Spleen (tissue), 11 donors: ENCODE measurements at regions not wholly inside any gene's neighbourhood (a gene's known extent, or its start where the extent isn't known, plus 50 kb on each side); places are given as distances from the start of the nearest gene placed in this dataset.

Experiments
- DNase-seq: peaks from one replicate; pipeline ENCODE4 v3.0.0-alpha.2; 2020
- H3K27ac ChIP-seq, 8 donors: fragments of 200-600 bp; sonication (generic) in 7 of 8; 1 replicate in 4 of 8; 2 replicates in 4 of 8; pipeline versions ENCODE4 v1.5.0 to v1.8.0; 2016 to 2021; ENCODE audit warnings: inconsistent platforms in 4 of 8, mild to moderate bottlenecking in 4 of 8, moderate library complexity in 1 of 8
- H3K27me3 ChIP-seq, 7 donors: fragments of 200-600 bp; sonication (generic) in 6 of 7; replicated peaks in 1 of 7; 1 replicate in 4 of 7; 2 replicates in 3 of 7; pipeline versions ENCODE4 v1.5.0 to v1.8.0; 2016 to 2021; ENCODE audit warnings: inconsistent platforms in 3 of 7, mild to moderate bottlenecking in 1 of 7
- H3K36me3 ChIP-seq, 6 donors: fragments of 200-600 bp; sonication (generic) in 5 of 6; 1 replicate in 4 of 6; 2 replicates in 2 of 6; pipeline versions ENCODE4 v1.5.0 to v1.8.0; 2016 to 2021; ENCODE audit warnings: inconsistent platforms in 2 of 6
- H3K4me1 ChIP-seq, 6 donors: fragments of 200-600 bp; sonication (generic) in 5 of 6; 1 replicate in 3 of 6; 2 replicates in 3 of 6; pipeline versions ENCODE4 v1.5.0 to v1.8.0; 2016 to 2021; ENCODE audit warnings: inconsistent platforms in 3 of 6
- H3K4me3 ChIP-seq, 8 donors: fragments of 200-600 bp; sonication (generic) in 7 of 8; 1 replicate in 4 of 8; 2 replicates in 4 of 8; pipeline versions ENCODE4 v1.5.0 to v1.8.0; 2016 to 2021; ENCODE audit warnings: inconsistent platforms in 4 of 8, mild to moderate bottlenecking in 4 of 8, moderate library complexity in 2 of 8
- H3K9me3 ChIP-seq, 8 donors: fragments of 200-600 bp; sonication (generic) in 7 of 8; 1 replicate in 4 of 8; 2 replicates in 4 of 8; pipeline versions ENCODE4 v1.5.0 to v1.8.0; 2016 to 2021; ENCODE audit warnings: inconsistent platforms in 4 of 8
- POLR2A ChIP-seq, 3 donors: fragments of 450-650 bp; IDR thresholded peaks; one replicate each; pipeline ENCODE4 v1.5.1; 2017; ENCODE audit warnings: antibody characterized with exemption in 3 of 3, mild to moderate bottlenecking in 1 of 3
- POLR2AphosphoS5 ChIP-seq, 3 donors: sonication (generic); formaldehyde crosslinking; IDR thresholded peaks; one replicate each; pipeline ENCODE4 v1.5.1; 2017; ENCODE audit warnings: antibody characterized with exemption in 3 of 3
- WGBS, 5 donors: extraction: QIAGEN DNeasy Blood & Tissue Kit in 3 of 5; methylation state at CpG; one replicate each; pipeline versions ENCODE4 v1.1.5 to v1.1.7; 2013 to 2018; 5-methylcytosine and 5-hydroxymethylcytosine counted together
- intact Hi-C: fragments of 100-400 bp; cut with DNase I; formaldehyde crosslinking; loops from one replicate; pipeline ENCODE4 v1.15.0; 2023; ENCODE audit warnings: low total_unique reads
- small RNA-seq, 4 donors: library from RNA; depleted of rRNA; stranded (forward); fragments of <200 nt; gene quantifications; one replicate each; pipeline ENCODE3, GENCODE V24; 2016
- TF ChIP-seq, protein P1 (sequence below), 11 experiments: fragments of 200-600 bp in 7 of 11; fragments of 450-650 bp in 4 of 11; sonication (generic) in 4 of 11; IDR thresholded peaks in 8 of 11; conservative IDR thresholded peaks in 3 of 11; 1 replicate in 7 of 11; 2 replicates in 4 of 11; pipeline versions ENCODE4 v1.4.0 to v1.8.0; 2016 to 2021; ENCODE audit warnings: antibody characterized with exemption in 11 of 11, inconsistent platforms in 4 of 11, mild to moderate bottlenecking in 1 of 11
- donor health status: healthy with polysubstance abuse.
- donor health status: DM: no; HTN: no; CAD: no; lungs with moderate emphysema.
- donor health status: DM: no; HTN: no; CAD: no.
- donor health status: Bipolar disorder and iron deficiency.
- donor health status: healthy.
- donor health status: DM: no; HTN: no; CAD: no.
- donor health status: DM: yes; HTN: yes; CAD: no.

DNA sequence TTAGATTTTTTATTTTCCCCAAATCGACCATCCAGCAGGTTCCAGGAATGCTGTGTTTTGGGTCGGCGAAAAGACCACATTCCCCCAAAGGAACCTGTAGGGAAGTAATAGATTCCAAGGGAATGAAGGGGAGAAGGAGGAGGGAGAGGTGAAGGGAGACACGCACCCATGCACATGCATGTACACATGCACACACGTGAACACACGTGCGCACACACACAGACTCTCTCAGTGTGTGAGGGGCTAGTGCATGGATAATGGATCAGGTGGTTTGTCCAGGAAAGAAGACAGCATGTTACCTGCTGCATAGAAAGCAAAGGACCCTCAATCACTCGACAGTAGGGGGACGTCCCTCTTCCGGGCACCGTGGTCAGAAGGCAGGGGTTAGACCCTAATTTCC is 52.4 kb upstream of the PDE10A start:
- Histone ChIP-seq H3K9me3 (no peaks in the 10 kb centered on the region), H3K27me3 (peaks cover 0 to 11% (median 0%) of the 10 kb centered on the region in 7 donors), H3K36me3 (no peaks in the 10 kb centered on the region), H3K27ac (no peak overlapping the region), H3K4me3 (no peak overlapping the region), H3K4me1 (no peaks in the 10 kb centered on the region)
- no peak for TF ChIP-seq POLR2AphosphoS5 (IDR thresholded peaks at IDR 0.05)
- TF ChIP-seq, protein P1, sequence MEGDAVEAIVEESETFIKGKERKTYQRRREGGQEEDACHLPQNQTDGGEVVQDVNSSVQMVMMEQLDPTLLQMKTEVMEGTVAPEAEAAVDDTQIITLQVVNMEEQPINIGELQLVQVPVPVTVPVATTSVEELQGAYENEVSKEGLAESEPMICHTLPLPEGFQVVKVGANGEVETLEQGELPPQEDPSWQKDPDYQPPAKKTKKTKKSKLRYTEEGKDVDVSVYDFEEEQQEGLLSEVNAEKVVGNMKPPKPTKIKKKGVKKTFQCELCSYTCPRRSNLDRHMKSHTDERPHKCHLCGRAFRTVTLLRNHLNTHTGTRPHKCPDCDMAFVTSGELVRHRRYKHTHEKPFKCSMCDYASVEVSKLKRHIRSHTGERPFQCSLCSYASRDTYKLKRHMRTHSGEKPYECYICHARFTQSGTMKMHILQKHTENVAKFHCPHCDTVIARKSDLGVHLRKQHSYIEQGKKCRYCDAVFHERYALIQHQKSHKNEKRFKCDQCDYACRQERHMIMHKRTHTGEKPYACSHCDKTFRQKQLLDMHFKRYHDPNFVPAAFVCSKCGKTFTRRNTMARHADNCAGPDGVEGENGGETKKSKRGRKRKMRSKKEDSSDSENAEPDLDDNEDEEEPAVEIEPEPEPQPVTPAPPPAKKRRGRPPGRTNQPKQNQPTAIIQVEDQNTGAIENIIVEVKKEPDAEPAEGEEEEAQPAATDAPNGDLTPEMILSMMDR (IDR thresholded peaks at IDR 0.05 in 8 of 11, conservative IDR thresholded peaks at IDR 0.05 in 3 of 11) = no peak
- intact Hi-C loops = no loop called here
- 82 to 96% (median 93%) methylated on average over 11 of the region's 11 CpGs for WGBS, 5 donors
- DNase-seq = no peak

DNA sequence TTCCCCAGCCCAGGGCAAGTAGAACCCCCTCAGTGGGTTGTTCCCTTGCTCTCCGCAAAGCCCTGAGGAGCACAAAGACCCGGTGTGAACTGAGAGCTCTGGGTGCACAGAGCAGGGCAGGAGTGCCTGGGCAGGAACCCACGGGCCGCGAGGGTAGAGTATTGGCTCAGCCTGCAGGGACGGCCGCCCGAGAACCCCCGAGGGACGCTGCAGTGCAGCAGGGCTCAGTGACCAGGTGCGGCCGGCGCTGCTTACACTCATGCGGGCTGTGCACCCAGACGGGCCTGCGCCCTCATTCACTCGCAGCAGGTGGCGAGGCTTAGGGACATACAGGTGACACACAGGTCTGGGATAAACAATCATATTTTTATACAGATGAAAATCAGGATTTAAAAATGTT is 51.9 kb upstream of the PDE10A start:
- Histone ChIP-seq H3K9me3 (no peaks in the 10 kb centered on the region), H3K36me3 (no peaks in the 10 kb centered on the region), H3K4me1 (no peaks in the 10 kb centered on the region), H3K4me3 (no peak overlapping the region), H3K27me3 (peaks cover 0 to 10% (median 0%) of the 10 kb centered on the region in 7 donors), H3K27ac (no peak overlapping the region)
- DNase-seq = no peak
- intact Hi-C loops = no loop called here
- WGBS, 5 donors = 90 to 96% (median 93%) methylated on average over 10 to 18 of the region's 18 CpGs
- TF ChIP-seq POLR2A (IDR thresholded peaks at IDR 0.05) = no peak

DNA sequence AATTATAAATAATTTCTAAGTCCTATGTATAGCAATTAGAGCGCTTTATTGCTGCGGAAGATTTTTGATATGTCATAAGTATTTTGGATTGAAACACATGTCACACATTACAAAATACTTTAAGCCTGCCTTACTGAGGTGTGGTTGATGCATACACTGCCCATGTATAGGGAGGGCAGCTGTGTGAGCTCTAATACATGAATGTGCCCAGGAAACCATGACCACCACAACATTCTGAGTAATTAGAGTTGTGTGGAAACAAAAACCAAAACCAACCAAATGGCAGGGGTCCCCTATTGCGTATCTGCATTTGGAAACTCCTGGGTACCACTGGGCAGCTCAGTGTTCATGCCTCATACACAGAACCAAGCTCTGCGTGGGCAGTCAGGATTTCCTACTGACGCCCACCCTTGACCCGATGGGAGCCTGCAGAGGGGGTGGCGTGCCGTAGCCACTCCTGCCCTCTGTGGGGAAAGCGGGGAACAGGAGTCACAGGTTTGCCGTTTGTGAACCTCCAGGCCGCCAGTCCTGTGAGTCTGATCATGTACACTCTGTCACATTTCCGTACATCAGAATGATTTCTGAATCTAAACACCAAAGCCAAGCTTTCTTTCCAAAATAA is 50.9 kb upstream of the PDE10A start:
- Histone ChIP-seq H3K27ac (no peak overlapping the region), H3K4me1 (no peaks in the 10 kb centered on the region), H3K36me3 (no peaks in the 10 kb centered on the region), H3K9me3 (no peaks in the 10 kb centered on the region), H3K27me3 (peaks cover 0 to 5% (median 0%) of the 10 kb centered on the region in 7 donors), H3K4me3 (no peak overlapping the region)
- no peak for TF ChIP-seq POLR2AphosphoS5 (IDR thresholded peaks at IDR 0.05)
- TF ChIP-seq POLR2A (IDR thresholded peaks at IDR 0.05) = no peak
- TF ChIP-seq, protein P1 (IDR thresholded peaks at IDR 0.05 in 8 of 11, conservative IDR thresholded peaks at IDR 0.05 in 3 of 11) = no peak
- 76 to 88% (median 85%) methylated on average over 12 of the region's 12 CpGs for WGBS, 5 donors
- intact Hi-C loops = no loop called here
- DNase-seq = no peak

Small RNA genes in the stretch of these regions (small RNA-seq; reads per million reads assigned to genes)
- gene RNU6-730P = 0 reads per million in 4 donors
